ENCODE measurements at regions not wholly inside any gene's neighbourhood (a gene's known extent, or its start where the extent isn't known, plus 50 kb on each side); places are given as distances from the start of the nearest gene placed in this dataset.

DNA sequence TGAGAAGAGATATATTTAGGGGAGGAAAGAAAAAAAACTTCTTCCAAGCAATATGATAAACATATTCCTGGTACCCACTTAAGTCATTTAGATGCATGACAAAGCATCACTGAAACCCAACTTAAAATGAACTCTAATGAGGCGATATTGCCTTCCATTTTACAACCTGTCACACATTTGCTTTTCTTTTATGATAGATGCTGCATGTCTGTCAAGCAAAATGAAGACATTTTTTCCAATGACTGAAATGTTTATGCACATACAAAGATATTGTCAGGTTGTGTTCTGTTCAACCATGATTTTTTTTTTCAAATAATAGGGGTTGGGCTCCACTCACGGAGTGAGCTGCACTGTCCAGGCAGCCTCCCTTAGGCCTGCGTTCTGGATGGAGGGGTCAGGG is 894.4 kb downstream of the SORCS3 start:
- Histone ChIP-seq H3K36me3 (replicated peaks in 1 of 2; ENCODE audit: control extremely low read depth in 1 of 2, control insufficient read depth in 1 of 2, extremely low read depth in 1 of 2, insufficient read depth in 2 of 2, low read length in 1 of 2) (no peaks in the 10 kb centered on the region), H2AFZ (ENCODE audit: insufficient read depth, low read depth, low read length, poor library complexity, severe bottlenecking) (no peak overlapping the region), H3K9ac (ENCODE audit: low read length) (no peak overlapping the region), H3K27ac (ENCODE audit: low read length in 2 of 2) (no peak overlapping the region), H3K4me1 (ENCODE audit: control insufficient read depth in 2 of 2, insufficient read depth in 2 of 2, low read length in 2 of 2) (no peaks in the 10 kb centered on the region), H4K20me1 (ENCODE audit: control insufficient read depth, insufficient read depth, low read length, poor library complexity, severe bottlenecking) (no peaks in the 10 kb centered on the region), H3K4me3 (ENCODE audit: control extremely low read depth in 1 of 5, extremely low read depth in 1 of 5, insufficient read depth in 1 of 5, low read depth in 2 of 5, low read length in 4 of 5) (no peak overlapping the region), H3K27me3 (replicated peaks in 1 of 4; ENCODE audit: control extremely low read depth in 1 of 4, control insufficient read depth in 3 of 4, insufficient read depth in 4 of 4, low read length in 3 of 4) (no peaks in the 10 kb centered on the region), H3K4me2 (replicated peaks; ENCODE audit: low read depth, low read length, poor library complexity, severe bottlenecking) (no peak overlapping the region), H3K9me3 (ENCODE audit: control extremely low read depth in 1 of 3, control insufficient read depth in 2 of 3, insufficient read depth in 1 of 3, low read length in 2 of 3) (peaks cover 0 to 3% (median 0%) of the 10 kb centered on the region in 3 donors), H3K79me2 (ENCODE audit: control insufficient read depth, insufficient read depth, low read length) (no peaks in the 10 kb centered on the region)
- no peak for TF ChIP-seq EZH2 (IDR thresholded peaks at IDR 0.05; ENCODE audit: borderline replicate concordance, insufficient read depth, low read depth, low read length, poor library complexity, severe bottlenecking)
- TF ChIP-seq, protein P1, sequence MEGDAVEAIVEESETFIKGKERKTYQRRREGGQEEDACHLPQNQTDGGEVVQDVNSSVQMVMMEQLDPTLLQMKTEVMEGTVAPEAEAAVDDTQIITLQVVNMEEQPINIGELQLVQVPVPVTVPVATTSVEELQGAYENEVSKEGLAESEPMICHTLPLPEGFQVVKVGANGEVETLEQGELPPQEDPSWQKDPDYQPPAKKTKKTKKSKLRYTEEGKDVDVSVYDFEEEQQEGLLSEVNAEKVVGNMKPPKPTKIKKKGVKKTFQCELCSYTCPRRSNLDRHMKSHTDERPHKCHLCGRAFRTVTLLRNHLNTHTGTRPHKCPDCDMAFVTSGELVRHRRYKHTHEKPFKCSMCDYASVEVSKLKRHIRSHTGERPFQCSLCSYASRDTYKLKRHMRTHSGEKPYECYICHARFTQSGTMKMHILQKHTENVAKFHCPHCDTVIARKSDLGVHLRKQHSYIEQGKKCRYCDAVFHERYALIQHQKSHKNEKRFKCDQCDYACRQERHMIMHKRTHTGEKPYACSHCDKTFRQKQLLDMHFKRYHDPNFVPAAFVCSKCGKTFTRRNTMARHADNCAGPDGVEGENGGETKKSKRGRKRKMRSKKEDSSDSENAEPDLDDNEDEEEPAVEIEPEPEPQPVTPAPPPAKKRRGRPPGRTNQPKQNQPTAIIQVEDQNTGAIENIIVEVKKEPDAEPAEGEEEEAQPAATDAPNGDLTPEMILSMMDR (IDR thresholded peaks at IDR 0.05): no peak
- DNase-seq: no peak
- Mint-ChIP-seq H3K27ac (no peak overlapping the region), H3K27me3 (no peaks in the 10 kb centered on the region), H3K4me3 (no peak overlapping the region), H3K9me3 (ENCODE audit: insufficient read depth) (peaks cover 5% of the 10 kb centered on the region), H3K4me1 (no peaks in the 10 kb centered on the region)
- intact Hi-C loops (cut with micrococcal nuclease): no loop called here
- CTCF ChIA-PET: no interaction called here
- WGBS (ENCODE audit: insufficient coverage): 100% methylated on average over 2 of the region's 3 CpGs
- POLR2A ChIA-PET: no interaction called here
- ATAC-seq (ENCODE audit: low read depth): no peak

DNA sequence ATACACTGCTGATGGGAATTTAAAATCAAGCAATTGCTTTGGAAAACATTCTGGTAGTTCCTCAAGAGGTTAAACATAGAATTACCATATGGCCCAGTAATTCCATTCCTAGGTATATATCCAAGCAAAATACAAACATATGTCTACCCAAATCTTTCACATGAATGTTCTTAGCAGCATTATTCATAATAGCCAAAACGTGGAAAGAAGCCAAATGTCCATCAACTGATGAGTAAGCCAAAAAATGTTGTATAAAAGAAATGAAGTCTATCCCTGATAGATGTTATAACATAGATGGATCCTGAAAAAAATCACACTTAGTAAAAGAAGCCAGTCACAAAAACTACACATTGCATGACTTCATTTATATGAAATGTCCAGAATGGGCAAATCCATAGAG is 893.0 kb downstream of the SORCS3 start:
- POLR2A ChIA-PET: no interaction called here
- H3K4me2 ChIP-seq (replicated peaks; ENCODE audit: low read depth, low read length, poor library complexity, severe bottlenecking): no peak overlapping the region
- CTCF ChIA-PET: no interaction called here

More for the DNA sequence above, 893.0 kb downstream of the SORCS3 start:
- Mint-ChIP-seq H3K9me3 (ENCODE audit: insufficient read depth) (peaks cover 5% of the 10 kb centered on the region), H3K4me3 (no peak overlapping the region), H3K27ac (no peak overlapping the region), H3K4me1 (no peaks in the 10 kb centered on the region), H3K27me3 (no peaks in the 10 kb centered on the region)
- no CpG with 5 or more reads among the region's 1 CpG for WGBS (ENCODE audit: insufficient coverage)
- Histone ChIP-seq H3K79me2 (ENCODE audit: control insufficient read depth, insufficient read depth, low read length) (no peaks in the 10 kb centered on the region), H3K27ac (ENCODE audit: low read length in 2 of 2) (no peak overlapping the region), H3K4me1 (ENCODE audit: control insufficient read depth in 2 of 2, insufficient read depth in 2 of 2, low read length in 2 of 2) (no peaks in the 10 kb centered on the region), H3K36me3 (replicated peaks in 1 of 2; ENCODE audit: control extremely low read depth in 1 of 2, control insufficient read depth in 1 of 2, extremely low read depth in 1 of 2, insufficient read depth in 2 of 2, low read length in 1 of 2) (no peaks in the 10 kb centered on the region), H3K27me3 (replicated peaks in 1 of 4; ENCODE audit: control extremely low read depth in 1 of 4, control insufficient read depth in 3 of 4, insufficient read depth in 4 of 4, low read length in 3 of 4) (no peaks in the 10 kb centered on the region), H3K9ac (ENCODE audit: low read length) (no peak overlapping the region), H3K9me3 (ENCODE audit: control extremely low read depth in 1 of 3, control insufficient read depth in 2 of 3, insufficient read depth in 1 of 3, low read length in 2 of 3) (peaks cover 0 to 3% (median 0%) of the 10 kb centered on the region in 3 donors), H4K20me1 (ENCODE audit: control insufficient read depth, insufficient read depth, low read length, poor library complexity, severe bottlenecking) (no peaks in the 10 kb centered on the region), H2AFZ (ENCODE audit: insufficient read depth, low read depth, low read length, poor library complexity, severe bottlenecking) (no peak overlapping the region), H3K4me3 (ENCODE audit: control extremely low read depth in 1 of 5, extremely low read depth in 1 of 5, insufficient read depth in 1 of 5, low read depth in 2 of 5, low read length in 4 of 5) (no peak overlapping the region)
- no peak for DNase-seq
- TF ChIP-seq, protein P1 (IDR thresholded peaks at IDR 0.05): no peak
- no peak for TF ChIP-seq EZH2 (IDR thresholded peaks at IDR 0.05; ENCODE audit: borderline replicate concordance, insufficient read depth, low read depth, low read length, poor library complexity, severe bottlenecking)
- intact Hi-C loops (cut with micrococcal nuclease): no loop called here
- no peak for ATAC-seq (ENCODE audit: low read depth)

Measured in B cell (primary cell).